Non-pigmented ciliary epithelial cell (primary cell): ENCODE measurements at regions not wholly inside any gene's neighbourhood (a gene's known extent, or its start where the extent isn't known, plus 50 kb on each side); places are given as distances from the start of the nearest gene placed in this dataset.
"Not testable (repeated sequence)": the region's sequence is repeated elsewhere in the genome, so short reads cannot be mapped to it uniquely, and the experiment has no call there.

ENCODE experiments used
- DNase-seq: peaks from one replicate; pipeline ENCODE4 v3.0.0-alpha.2; 2010; ENCODE audit warnings: low read depth

- no peak for DNase-seq
These were observed 50.4 kb upstream of the TRAM1L1 start for GRCh38 chr4:117135634-117136354.

GRCh38 chr4:117137145-117137544, 51.8 kb upstream of the TRAM1L1 start:
- peak; percentile 86 for DNase-seq

DNA sequence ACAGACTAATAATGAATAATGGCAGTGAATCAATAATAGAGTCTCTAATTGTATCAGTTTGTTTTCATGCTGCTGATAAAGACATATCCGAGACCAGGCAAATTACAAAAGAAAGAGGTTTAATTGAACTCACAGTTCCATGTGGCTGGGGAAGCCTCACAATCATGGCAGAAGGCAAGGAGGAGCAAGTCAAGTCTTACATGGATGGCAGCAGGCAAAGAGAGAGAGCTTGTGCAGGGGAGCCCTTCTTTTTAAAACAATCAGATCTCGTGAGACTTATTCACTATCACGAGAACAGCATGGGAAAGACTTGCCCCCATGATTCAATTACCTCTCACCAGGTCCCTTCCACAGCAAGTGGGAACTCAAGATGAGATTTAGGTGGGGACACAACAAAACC, 53.4 kb upstream of the TRAM1L1 start:
- not testable (repeated sequence) for DNase-seq

DNA sequence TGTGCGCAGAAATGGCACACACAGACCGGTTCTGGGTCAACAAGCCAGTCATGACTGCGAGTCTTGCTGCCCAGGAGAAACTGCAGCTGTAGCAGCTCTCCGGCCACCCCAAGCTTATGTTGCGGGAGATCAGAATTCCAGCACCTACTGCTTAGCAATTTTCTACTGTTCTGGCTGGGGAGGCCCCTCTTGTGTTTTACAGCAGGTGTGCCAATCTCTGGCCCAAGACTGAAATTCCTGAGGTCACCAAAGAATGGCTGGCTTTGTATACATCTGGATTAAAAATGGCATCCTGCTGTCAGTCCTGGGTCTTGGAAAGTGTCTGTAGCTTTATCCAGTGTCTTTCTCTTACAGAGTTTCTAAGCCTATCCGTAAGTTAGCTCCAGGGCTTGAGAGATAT, 68.9 kb upstream of the TRAM1L1 start:
- DNase-seq = no peak

DNA sequence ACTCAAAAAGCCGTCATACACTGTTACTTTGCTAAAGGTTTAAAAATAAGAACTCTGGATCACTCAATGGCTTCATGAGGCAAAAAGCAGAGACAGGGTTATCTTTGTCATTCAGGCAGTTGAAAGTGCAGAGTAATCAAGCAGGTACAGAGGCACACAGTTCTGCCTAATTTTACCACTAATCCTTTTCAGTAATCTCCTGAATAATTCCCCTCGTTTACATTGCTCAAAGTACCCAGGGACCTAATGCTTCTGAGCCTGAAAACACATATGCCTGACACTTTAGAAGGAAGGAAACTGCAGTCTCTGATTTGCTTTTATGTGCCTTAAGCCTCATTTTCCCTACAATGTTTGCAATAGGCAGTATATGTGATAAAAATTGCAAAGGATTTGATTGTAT, 71.4 kb upstream of the TRAM1L1 start:
- DNase-seq = no peak

DNA sequence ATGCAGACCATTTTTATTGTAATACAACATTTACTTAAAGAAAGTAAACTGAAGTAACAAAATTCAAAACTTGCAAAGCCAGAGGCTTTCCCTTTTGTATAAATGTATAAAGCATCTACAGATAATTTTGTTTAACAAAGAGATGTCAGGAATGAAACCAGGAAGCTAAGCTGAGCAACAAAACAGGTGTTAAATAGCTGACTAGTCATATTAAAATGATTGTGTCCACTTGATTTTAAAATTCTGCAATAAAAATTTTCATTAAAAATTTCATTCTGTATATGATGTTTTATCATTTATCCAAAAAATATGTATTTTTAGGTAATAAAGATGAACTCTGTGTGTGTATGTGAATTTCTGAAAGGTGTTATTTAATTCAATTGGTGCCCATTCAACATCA, 72.0 kb upstream of the TRAM1L1 start:
- DNase-seq = no peak

- DNase-seq = no peak
These were observed 77.6 kb upstream of the TRAM1L1 start for GRCh38 chr4:117162976-117163375.

- DNase-seq = no peak
These were observed 79.0 kb upstream of the TRAM1L1 start for GRCh38 chr4:117164338-117164737.

DNA sequence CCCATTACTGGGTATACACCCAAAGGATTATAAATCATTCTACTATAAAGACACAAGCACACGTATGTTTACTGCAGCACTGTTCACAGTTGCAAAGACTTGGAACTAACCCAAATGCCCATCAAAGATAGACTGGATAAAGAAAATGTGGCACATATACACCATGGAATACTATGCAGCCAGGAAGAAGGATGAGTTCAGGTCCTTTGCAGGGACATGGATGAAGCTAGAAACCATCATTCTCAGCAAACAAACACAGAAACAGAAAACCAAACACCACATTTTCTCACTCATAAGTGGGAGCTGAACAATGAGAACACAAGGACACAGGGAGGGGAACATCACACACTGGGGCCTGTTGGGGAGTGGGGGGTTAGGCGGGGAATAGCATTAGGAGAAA, 90.0 kb upstream of the TRAM1L1 start:
- DNase-seq = not testable (repeated sequence)

DNA sequence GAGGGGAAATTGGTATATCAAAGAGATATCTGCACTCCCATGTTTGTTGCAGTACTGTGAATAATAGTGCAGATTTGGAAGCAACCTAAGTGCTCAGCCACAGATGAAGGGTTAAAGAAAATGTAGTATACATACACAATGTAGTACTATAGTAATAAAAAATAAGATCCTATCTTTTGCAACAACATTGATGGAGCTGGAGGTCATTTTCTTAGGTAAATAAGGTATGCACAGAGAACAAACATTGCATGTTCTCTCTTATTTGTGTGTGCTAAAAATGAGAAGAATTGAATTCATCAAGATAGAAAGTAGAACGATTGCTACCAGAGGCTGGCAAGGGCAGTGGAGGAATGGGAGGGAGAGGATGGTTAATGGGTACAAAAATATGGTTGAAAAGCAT, 117.9 kb upstream of the TRAM1L1 start:
- DNase-seq = no peak

DNA sequence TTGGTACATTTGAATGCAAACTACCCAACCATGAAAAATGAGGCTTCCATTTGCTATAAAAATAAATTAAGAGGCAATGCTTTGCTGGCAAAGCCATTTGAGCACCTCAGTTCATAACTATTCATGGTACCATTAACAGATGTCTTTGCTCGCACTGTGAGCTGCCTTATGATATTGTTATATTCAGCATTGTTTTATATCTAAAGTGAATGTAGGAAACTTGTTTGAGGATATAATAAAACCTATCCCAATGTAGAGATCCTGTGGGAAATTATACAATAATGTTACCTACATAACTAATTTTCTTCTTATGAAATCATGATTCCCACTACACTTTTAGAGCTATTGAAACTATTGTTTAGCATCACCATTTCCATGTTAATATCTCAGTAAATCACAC, 125.2 kb upstream of the TRAM1L1 start:
- DNase-seq = no peak

DNA sequence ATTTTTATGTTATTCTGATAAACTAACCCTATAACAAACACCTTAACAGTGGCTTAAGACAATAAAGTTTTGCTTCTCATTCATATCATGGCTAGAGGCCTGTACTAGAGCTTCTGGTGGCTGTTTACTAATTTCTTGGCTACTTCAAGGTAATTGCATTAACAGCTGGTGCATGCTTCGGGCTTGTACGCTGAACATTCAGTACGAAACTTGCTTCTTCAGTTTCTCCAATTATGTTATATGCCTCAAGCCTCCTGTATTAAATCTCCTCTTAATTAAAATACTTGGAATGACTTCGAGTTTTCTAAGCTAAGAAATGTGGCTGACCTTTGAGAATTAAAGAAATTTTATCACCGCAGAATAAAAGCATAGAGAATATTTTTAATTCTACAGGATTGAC, 138.9 kb upstream of the TRAM1L1 start:
- DNase-seq = no peak

DNA sequence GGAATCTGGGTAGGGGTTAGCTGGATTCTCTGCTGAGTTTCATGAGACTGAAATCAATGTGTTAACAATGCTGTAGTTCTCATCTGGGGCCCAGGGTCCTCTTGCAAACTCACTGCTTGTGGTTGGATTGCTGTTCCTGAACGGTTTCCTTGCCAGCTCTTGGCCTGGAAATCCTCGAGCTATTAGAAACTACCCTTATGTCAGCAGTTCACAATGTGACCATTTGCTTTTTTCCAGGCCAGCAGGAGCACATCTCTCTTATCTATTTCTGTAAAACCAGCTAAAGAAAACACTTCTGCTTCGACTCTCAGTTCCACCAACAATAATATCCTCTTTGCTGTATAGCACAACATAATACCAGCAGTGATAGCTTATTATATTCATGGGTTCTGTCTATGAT, 140.1 kb upstream of the TRAM1L1 start:
- DNase-seq = no peak

GRCh38 chr4:117227925-117228324, 142.5 kb upstream of the TRAM1L1 start:
- DNase-seq = no peak

- no peak for DNase-seq
These were observed 154.1 kb upstream of the TRAM1L1 start for GRCh38 chr4:117239434-117239833.

GRCh38 chr4:117249333-117249732, 164.0 kb upstream of the TRAM1L1 start:
- DNase-seq = no peak

DNA sequence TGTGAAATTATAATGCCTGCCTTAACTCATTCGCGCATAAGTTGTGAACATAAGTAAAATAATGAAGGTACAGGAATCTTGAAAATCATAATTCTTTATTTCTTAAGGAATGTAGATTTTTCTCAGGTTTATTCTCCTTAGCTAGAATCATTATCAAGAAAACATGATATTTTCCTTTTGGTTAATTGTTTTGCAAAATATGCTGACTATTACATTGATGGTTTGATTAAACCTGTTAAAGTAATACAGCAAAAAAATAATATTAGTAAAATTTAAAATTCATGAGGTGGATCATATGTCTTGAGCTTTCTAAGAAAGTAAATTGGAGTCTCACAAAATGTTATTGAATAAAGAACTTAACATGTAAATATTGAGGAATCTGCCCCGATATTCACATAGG, 178.7 kb upstream of the TRAM1L1 start:
- no peak for DNase-seq

GRCh38 chr4:117267317-117267716, 181.9 kb upstream of the TRAM1L1 start:
- no peak for DNase-seq

DNA sequence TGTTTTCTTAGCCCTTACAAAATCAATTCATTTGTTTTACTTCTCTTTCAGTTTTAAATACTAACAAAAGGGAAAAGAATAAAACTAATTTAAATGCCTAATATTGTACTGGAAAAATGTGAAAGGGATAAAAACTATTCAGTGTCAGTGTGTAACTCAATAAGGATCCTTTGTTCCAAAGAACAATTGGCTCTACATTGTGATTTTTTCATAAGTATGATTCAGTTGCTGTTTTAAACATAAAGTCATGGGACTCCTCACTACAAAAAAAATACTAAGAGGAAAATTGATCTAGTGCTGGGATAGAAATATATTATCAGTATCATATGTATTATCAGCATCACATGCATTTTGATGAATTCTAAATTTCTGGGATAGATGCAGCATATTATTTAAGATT, 199.4 kb upstream of the TRAM1L1 start:
- no peak for DNase-seq

- DNase-seq = no peak
These were observed 208.4 kb upstream of the TRAM1L1 start for GRCh38 chr4:117293784-117294183.

GRCh38 chr4:117302226-117302625, 216.8 kb upstream of the TRAM1L1 start:
- DNase-seq = no peak

GRCh38 chr4:117311215-117311614, 225.8 kb upstream of the TRAM1L1 start:
- DNase-seq = no peak

DNA sequence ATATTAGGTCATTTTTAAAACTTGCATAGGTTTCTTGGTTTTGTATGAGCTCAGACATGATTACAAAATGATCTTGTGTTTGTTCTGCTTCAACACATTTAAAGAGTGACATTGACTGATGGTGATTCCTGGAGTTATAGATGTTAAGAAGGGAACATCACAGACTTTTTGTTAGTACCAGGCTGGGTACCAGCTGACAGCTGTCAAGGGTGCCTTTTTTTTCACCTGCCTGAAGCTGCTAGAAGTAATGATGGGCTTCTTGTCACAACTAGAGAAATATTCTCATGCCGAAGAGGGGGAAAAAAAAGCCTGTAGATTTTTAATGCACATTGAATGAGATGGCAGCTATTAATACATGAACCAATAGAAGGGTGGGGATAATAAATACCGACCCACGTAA, 226.6 kb upstream of the TRAM1L1 start:
- DNase-seq = no peak

- DNase-seq = peak; percentile 93
These were observed 239.6 kb upstream of the TRAM1L1 start for GRCh38 chr4:117324851-117325491.
